GM12878 (cell line): ENCODE measurements at regions not wholly inside any gene's neighbourhood (a gene's known extent, or its start where the extent isn't known, plus 50 kb on each side); places are given as distances from the start of the nearest gene placed in this dataset.

Experiments
- ATAC-seq: fragments of 200-7000 bp; cut with Tn5 transposase; 3 replicates; pipeline ENCODE4 v1.9.1; 2020; ENCODE audit warnings: mild to moderate bottlenecking, moderate library complexity
- BruUV-seq: library from RNA; stranded (reverse); fragments of 400-500 nt; replicated peaks from 2 replicates; lab custom pipeline; 2021; lab: Mats Ljungman, UMichigan
- CTCF ChIA-PET: fragments of 300-600 bp; sonication (Branson Sonifier 250); formaldehyde crosslinking; extraction: SDS; loops from one replicate; lab custom pipeline; 2021; ENCODE audit warnings: inconsistent platforms; lab: Yijun Ruan, JAX
- POLR2A ChIA-PET: fragments of 350-600 bp; formaldehyde crosslinking; extraction: SDS; loops from one replicate; lab custom pipeline; 2021; ENCODE audit warnings: inconsistent platforms; lab: Charles Lee
- RAD21 ChIA-PET: fragments of 300-600 bp; sonication (Branson Sonifier 250); formaldehyde crosslinking; loops from one replicate; lab custom pipeline; 2023; ENCODE audit warnings: antibody characterized with exemption; ENCODE audit not compliant: unreplicated experiment; lab: Charles Lee
- SMC1A ChIA-PET: fragments of 300-600 bp; sonication (Branson Sonifier 250); formaldehyde crosslinking; loops from one replicate; lab custom pipeline; 2023; ENCODE audit not compliant: unreplicated experiment, uncharacterized antibody; lab: Charles Lee
- DNase-seq: peaks from one replicate; pipeline ENCODE4 v3.0.0-alpha.2; 2011; ENCODE audit warnings: low read depth, low spot score
- FAIRE-seq: peaks from 3 replicates; lab custom pipeline; 2011; peaks lifted over from hg19 to GRCh38; lab: Jason Lieb, UNC
- H2AFZ ChIP-seq: 2 replicates; pipeline ENCODE4 v1.6.0; 2011; ENCODE audit warnings: low read depth, low read length, control low read depth; ENCODE audit not compliant: control insufficient read depth
- H3K27ac ChIP-seq: 2 replicates; pipeline ENCODE4 v1.5.1; 2011; ENCODE audit warnings: control low read depth; ENCODE audit not compliant: control insufficient read depth, insufficient read depth
- H3K27me3 ChIP-seq, 2 experiments: replicated peaks in 1 of 2; 2 replicates each; pipeline versions ENCODE4 v1.6.0 to v1.6.1; 2011; ENCODE audit warnings: low read length in 1 of 2; ENCODE audit not compliant: control insufficient read depth in 2 of 2, insufficient read depth in 2 of 2
- H3K36me3 ChIP-seq, 2 experiments: 2 replicates each; pipeline ENCODE4 v1.5.1; 2011; ENCODE audit warnings: low read length in 1 of 2; ENCODE audit not compliant: control insufficient read depth in 2 of 2, insufficient read depth in 2 of 2
- H3K4me1 ChIP-seq: 2 replicates; pipeline ENCODE4 v1.6.1; 2011; ENCODE audit warnings: mild to moderate bottlenecking, low read length, moderate library complexity, mixed read lengths; ENCODE audit not compliant: control insufficient read depth, insufficient read depth
- H3K4me2 ChIP-seq: 2 replicates; pipeline ENCODE4 v1.6.0; 2011; ENCODE audit warnings: control low read depth; ENCODE audit not compliant: control insufficient read depth, insufficient read depth
- H3K4me3 ChIP-seq: fragments of 200-600 bp; sonication (generic); 2 replicates; pipeline ENCODE4 v1.5.1; 2016
- H3K79me2 ChIP-seq: 2 replicates; pipeline ENCODE4 v1.6.0; 2011; ENCODE audit warnings: low read length; ENCODE audit not compliant: control insufficient read depth, insufficient read depth
- H3K9ac ChIP-seq: 2 replicates; pipeline ENCODE4 v1.8.0; 2011; ENCODE audit warnings: low read length, control low read depth, mixed read lengths; ENCODE audit not compliant: control insufficient read depth, insufficient read depth
- H3K9me3 ChIP-seq: replicated peaks from 3 replicates; pipeline ENCODE4 v1.5.1; 2011; ENCODE audit warnings: mild to moderate bottlenecking, low read length; ENCODE audit not compliant: control insufficient read depth, insufficient read depth
- H4K20me1 ChIP-seq: 2 replicates; pipeline ENCODE4 v1.6.0; 2011; ENCODE audit not compliant: control insufficient read depth, insufficient read depth
- EZH2 ChIP-seq: IDR thresholded peaks from 2 replicates; pipeline ENCODE4 v1.6.1; 2012; ENCODE audit warnings: low read depth, mild to moderate bottlenecking, control low read depth, inconsistent platforms, low read length, borderline replicate concordance; ENCODE audit not compliant: control insufficient read depth
- NFIC ChIP-seq: IDR thresholded peaks from 2 replicates; pipeline ENCODE4 v1.6.1; 2012; ENCODE audit warnings: low read depth, mild to moderate bottlenecking, inconsistent platforms, low read length, moderate library complexity
- PRDM15 ChIP-seq: fragments of 450-650 bp; formaldehyde crosslinking; IDR thresholded peaks from 2 replicates; pipeline ENCODE4 v1.4.0; 2020; ENCODE audit warnings: mild to moderate bottlenecking, moderate library complexity
- RAD51 ChIP-seq: fragments of 450-650 bp; IDR thresholded peaks from 2 replicates; pipeline ENCODE4 v1.6.1; 2016; ENCODE audit warnings: moderate library complexity, mild to moderate bottlenecking, inconsistent platforms
- SMAD1 ChIP-seq: fragments of 450-650 bp; IDR thresholded peaks from 2 replicates; pipeline ENCODE4 v1.6.1; 2018; ENCODE audit warnings: mild to moderate bottlenecking, low read depth; ENCODE audit not compliant: partially characterized antibody
- ZBTB4 ChIP-seq: fragments of 450-650 bp; formaldehyde crosslinking; IDR thresholded peaks from 2 replicates; pipeline ENCODE4 v1.4.0; 2022; ENCODE audit warnings: mild to moderate bottlenecking, moderate library complexity
- ZNF592 ChIP-seq: fragments of 450-650 bp; IDR thresholded peaks from 2 replicates; pipeline ENCODE4 v1.6.1; 2017; ENCODE audit warnings: mild to moderate bottlenecking, moderate library complexity
- ZNF622 ChIP-seq: fragments of 450-650 bp; IDR thresholded peaks from 2 replicates; pipeline ENCODE4 v1.6.1; 2017; ENCODE audit warnings: mild to moderate bottlenecking, inconsistent platforms
- ZZZ3 ChIP-seq: IDR thresholded peaks from 2 replicates; pipeline ENCODE4 v1.6.1; 2011; ENCODE audit warnings: low read depth; ENCODE audit not compliant: control insufficient read depth, insufficient read length
- WGBS: methylation state at CpG from one replicate; pipeline ENCODE4 v1.1.6; 2016; ENCODE audit warnings: low lambda C conversion rate; ENCODE audit not compliant: insufficient replicate concordance, insufficient coverage; ENCODE audit errors: missing lambda C conversion rate; 5-methylcytosine and 5-hydroxymethylcytosine counted together
- in situ Hi-C: fragments of 300-500 bp; cut with MboI; formaldehyde crosslinking; loops from 9 replicates; pipeline ENCODE4 v1.14.3; 2018; ENCODE audit warnings: mixed read lengths
- intact Hi-C: fragments of 100-400 bp; cut with micrococcal nuclease; formaldehyde crosslinking; loops from one replicate; pipeline ENCODE4 v1.14.2; 2022; ENCODE audit not compliant: unreplicated experiment

- Histone ChIP-seq H3K4me2 (no peak overlapping the region), H2AFZ (no peak overlapping the region), H3K27me3 (no peaks in the 10 kb centered on the region), H3K79me2 (no peaks in the 10 kb centered on the region), H3K27ac (no peak overlapping the region), H3K36me3 (no peaks in the 10 kb centered on the region), H3K4me3 (no peak overlapping the region), H3K4me1 (no peaks in the 10 kb centered on the region), H4K20me1 (no peaks in the 10 kb centered on the region), H3K9me3 (no peaks in the 10 kb centered on the region), H3K9ac (no peak overlapping the region)
- ChIA-PET CTCF (no interaction called here), RAD21 (no interaction called here), SMC1A (no interaction called here), POLR2A (no interaction called here)
- no TSS peak for BruUV-seq
- DNase-seq (no peak), ATAC-seq (no peak), FAIRE-seq (no peak)
- intact Hi-C loops: no loop called here
- in situ Hi-C loops: no loop called here
- WGBS: 5% methylated on average over 1 of the region's 1 CpG
- TF ChIP-seq ZNF592: no peak
- no peak for TF ChIP-seq ZZZ3
- TF ChIP-seq ZBTB4 (CRISPR knock-in tag): no peak
- TF ChIP-seq RAD51: no peak
- no peak for TF ChIP-seq ZNF622
- TF ChIP-seq PRDM15: no peak
- no peak for TF ChIP-seq SMAD1
- TF ChIP-seq EZH2: no peak
- TF ChIP-seq NFIC: no peak
Observed at GRCh38 chr4:34854451-34854850, 1389.9 kb downstream of the ARAP2 start.
